Endodermal cell (in vitro differentiated cells): ENCODE measurements at regions not wholly inside any gene's neighbourhood (a gene's known extent, or its start where the extent isn't known, plus 50 kb on each side); places are given as distances from the start of the nearest gene placed in this dataset.

Experiments
- DNase-seq: peaks from one replicate; pipeline ENCODE4 v3.0.0-alpha.2; 2017
- H3K27ac ChIP-seq: 2 replicates; pipeline ENCODE4 v1.5.1; 2013; ENCODE audit warnings: mild to moderate bottlenecking, low read depth, low read length, moderate library complexity
- H3K27me3 ChIP-seq: 2 replicates; pipeline ENCODE4 v1.6.1; 2013; ENCODE audit warnings: mild to moderate bottlenecking, low read length, moderate library complexity; ENCODE audit not compliant: insufficient read depth, control insufficient read depth, poor library complexity, severe bottlenecking
- H3K36me3 ChIP-seq: 2 replicates; pipeline ENCODE4 v1.7.0; 2013; ENCODE audit warnings: mild to moderate bottlenecking, low read length, moderate library complexity; ENCODE audit not compliant: control insufficient read depth, insufficient read depth
- H3K4me1 ChIP-seq: one replicate; pipeline ENCODE4 v1.7.0; 2013; ENCODE audit warnings: low read length; ENCODE audit not compliant: control insufficient read depth, insufficient read depth
- H3K4me3 ChIP-seq: 2 replicates; pipeline ENCODE4 v1.5.1; 2013; ENCODE audit warnings: mild to moderate bottlenecking, low read length, moderate library complexity
- H3K9ac ChIP-seq: 2 replicates; pipeline ENCODE4 v1.6.1; 2013; ENCODE audit warnings: mild to moderate bottlenecking, low read length, moderate library complexity; ENCODE audit not compliant: poor library complexity, severe bottlenecking; ENCODE audit errors: extremely low read depth
- H3K9me3 ChIP-seq: 2 replicates; pipeline ENCODE4 v1.6.1; 2013; ENCODE audit warnings: mild to moderate bottlenecking, low read length, moderate library complexity; ENCODE audit not compliant: control insufficient read depth
- H3K27ac Mint-ChIP-seq: 2 replicates; pipeline ENCODE4 v1.8.0; 2020; ENCODE audit warnings: mixed read lengths
- H3K27me3 Mint-ChIP-seq: 2 replicates; pipeline ENCODE4 v1.8.0; 2021; ENCODE audit warnings: mild to moderate bottlenecking, mixed read lengths; ENCODE audit not compliant: insufficient read depth
- H3K36me3 Mint-ChIP-seq: 2 replicates; pipeline ENCODE4 v1.8.0; 2020; ENCODE audit warnings: low read depth, mixed read lengths
- H3K4me1 Mint-ChIP-seq: 2 replicates; pipeline ENCODE4 v1.8.0; 2020; ENCODE audit warnings: mixed read lengths
- H3K4me3 Mint-ChIP-seq: 2 replicates; pipeline ENCODE4 v1.8.0; 2020; ENCODE audit warnings: mild to moderate bottlenecking, moderate library complexity, mixed read lengths
- H3K9me3 Mint-ChIP-seq: 2 replicates; pipeline ENCODE4 v1.8.0; 2020; ENCODE audit warnings: mild to moderate bottlenecking, mixed read lengths
- CTCF ChIP-seq: fragments of 200-600 bp; sonication (generic); conservative IDR thresholded peaks from 2 replicates; pipeline ENCODE4 v1.5.0; 2021; ENCODE audit warnings: antibody characterized with exemption, mild to moderate bottlenecking
- WGBS, 2 experiments: methylation state at CpG; one replicate each; pipeline versions ENCODE4 v1.1.5 to v1.1.7; 2013; ENCODE audit warnings: missing lambda C conversion rate in 2 of 2, mixed read lengths in 1 of 2; ENCODE audit not compliant: insufficient coverage in 1 of 2, insufficient read length in 1 of 2; 5-methylcytosine and 5-hydroxymethylcytosine counted together

GRCh38 chrX:37918168-37918567 lies 70.8 kb upstream of the DYNLT3 start:
- no peak overlapping the region for H3K9ac ChIP-seq
- H3K36me3 ChIP-seq: no peaks in the 10 kb centered on the region
- no peak overlapping the region for H3K27ac Mint-ChIP-seq
- H3K4me3 Mint-ChIP-seq: no peak overlapping the region
- peaks cover 5% of the 10 kb centered on the region for H3K36me3 Mint-ChIP-seq
- H3K27me3 ChIP-seq: no peaks in the 10 kb centered on the region
- peaks cover 43% of the 10 kb centered on the region for H3K9me3 Mint-ChIP-seq
- no peak for TF ChIP-seq CTCF
- H3K4me1 Mint-ChIP-seq: no peaks in the 10 kb centered on the region
- no peak overlapping the region for H3K27ac ChIP-seq
- H3K4me3 ChIP-seq: no peak overlapping the region
- DNase-seq: no peak
- no peaks in the 10 kb centered on the region for H3K4me1 ChIP-seq
- no peaks in the 10 kb centered on the region for H3K9me3 ChIP-seq
- H3K27me3 Mint-ChIP-seq: no peaks in the 10 kb centered on the region

GRCh38 chrX:37918703-37919102 lies 71.3 kb upstream of the DYNLT3 start:
- H3K4me1 ChIP-seq: no peaks in the 10 kb centered on the region
- no peaks in the 10 kb centered on the region for H3K36me3 ChIP-seq
- no peak overlapping the region for H3K4me3 ChIP-seq
- no peaks in the 10 kb centered on the region for H3K27me3 ChIP-seq
- no peak for TF ChIP-seq CTCF
- Mint-ChIP-seq H3K4me3 (no peak overlapping the region), H3K4me1 (no peaks in the 10 kb centered on the region), H3K36me3 (peaks cover 5% of the 10 kb centered on the region), H3K9me3 (peaks cover 42% of the 10 kb centered on the region), H3K27me3 (no peaks in the 10 kb centered on the region), H3K27ac (no peak overlapping the region)
- no peak overlapping the region for H3K9ac ChIP-seq
- no peak for DNase-seq
- H3K27ac ChIP-seq: no peak overlapping the region
- H3K9me3 ChIP-seq: no peaks in the 10 kb centered on the region
- WGBS, 2 experiments: 75 to 83% methylated on average over 1 of the region's 2 CpGs

GRCh38 chrX:37921758-37922157 lies 74.4 kb upstream of the DYNLT3 start:
- Histone ChIP-seq H3K27me3 (no peaks in the 10 kb centered on the region), H3K9me3 (no peaks in the 10 kb centered on the region), H3K4me3 (no peak overlapping the region), H3K4me1 (no peaks in the 10 kb centered on the region), H3K27ac (no peak overlapping the region), H3K36me3 (no peaks in the 10 kb centered on the region), H3K9ac (no peak overlapping the region)
- no peak for DNase-seq
- no peak for TF ChIP-seq CTCF
- WGBS, 2 experiments: 86 to 96% methylated on average over 3 of the region's 3 CpGs
- Mint-ChIP-seq H3K27ac (no peak overlapping the region), H3K4me3 (no peak overlapping the region), H3K27me3 (no peaks in the 10 kb centered on the region), H3K9me3 (peaks cover 51% of the 10 kb centered on the region), H3K36me3 (peaks cover 5% of the 10 kb centered on the region), H3K4me1 (no peaks in the 10 kb centered on the region)
